ENCODE measurements at regions not wholly inside any gene's neighbourhood (a gene's known extent, or its start where the extent isn't known, plus 50 kb on each side); places are given as distances from the start of the nearest gene placed in this dataset.
"Not testable (repeated sequence)": the region's sequence is repeated elsewhere in the genome, so short reads cannot be mapped to it uniquely, and the experiment has no call there.

- Mint-ChIP-seq H3K27me3 (no peaks in the 10 kb centered on the region), H3K4me1 (ENCODE audit: low read depth) (peaks cover 3% of the 10 kb centered on the region), H3K4me3 (ENCODE audit: low read depth) (no peak overlapping the region), H3K27ac (no peak overlapping the region), H3K36me3 (ENCODE audit: insufficient read depth) (no peaks in the 10 kb centered on the region), H3K9me3 (ENCODE audit: low read depth) (peaks cover 6% of the 10 kb centered on the region)
- DNase-seq (ENCODE audit: low spot score, unreplicated experiment), result no peak
- TF ChIP-seq CTCF (IDR thresholded peaks at IDR 0.05; ENCODE audit: unreplicated experiment), result no peak
Measured at GRCh38 chr5:126002222-126002897, 420.8 kb upstream of the GRAMD2B start.

- Mint-ChIP-seq H3K9me3 (ENCODE audit: low read depth) (peaks cover under 1% of the 10 kb centered on the region), H3K27ac (no peak overlapping the region), H3K4me1 (ENCODE audit: low read depth) (peaks cover 3% of the 10 kb centered on the region), H3K27me3 (no peaks in the 10 kb centered on the region), H3K4me3 (ENCODE audit: low read depth) (no peak overlapping the region), H3K36me3 (ENCODE audit: insufficient read depth) (no peaks in the 10 kb centered on the region)
- no peak for TF ChIP-seq CTCF (IDR thresholded peaks at IDR 0.05; ENCODE audit: unreplicated experiment)
- no peak for DNase-seq (ENCODE audit: low spot score, unreplicated experiment)
Measured at GRCh38 chr5:126003309-126003708, 419.9 kb upstream of the GRAMD2B start.

GRCh38 chr5:126004636-126005035 lies 418.6 kb upstream of the GRAMD2B start:
- Mint-ChIP-seq H3K9me3 (ENCODE audit: low read depth) (peaks cover 6% of the 10 kb centered on the region), H3K27ac (no peak overlapping the region), H3K4me3 (ENCODE audit: low read depth) (no peak overlapping the region), H3K27me3 (no peaks in the 10 kb centered on the region), H3K4me1 (ENCODE audit: low read depth) (peaks cover 4% of the 10 kb centered on the region), H3K36me3 (ENCODE audit: insufficient read depth) (no peaks in the 10 kb centered on the region)
- DNase-seq (ENCODE audit: low spot score, unreplicated experiment), result no peak
- TF ChIP-seq CTCF (IDR thresholded peaks at IDR 0.05; ENCODE audit: unreplicated experiment), result no peak

- no peaks in the 10 kb centered on the region for H3K36me3 Mint-ChIP-seq (ENCODE audit: insufficient read depth)
- no peak overlapping the region for H3K4me3 Mint-ChIP-seq (ENCODE audit: low read depth)
- DNase-seq (ENCODE audit: low spot score, unreplicated experiment), result no peak
- no peaks in the 10 kb centered on the region for H3K27me3 Mint-ChIP-seq
- H3K4me1 Mint-ChIP-seq (ENCODE audit: low read depth), result peaks cover 4% of the 10 kb centered on the region
- TF ChIP-seq CTCF (IDR thresholded peaks at IDR 0.05; ENCODE audit: unreplicated experiment), result no peak
- peaks cover 7% of the 10 kb centered on the region for H3K9me3 Mint-ChIP-seq (ENCODE audit: low read depth)
- no peak overlapping the region for H3K27ac Mint-ChIP-seq
Measured at GRCh38 chr5:126007841-126008240, 415.4 kb upstream of the GRAMD2B start.

- H3K27ac Mint-ChIP-seq, result no peak overlapping the region
- H3K27me3 Mint-ChIP-seq, result no peaks in the 10 kb centered on the region
- no peaks in the 10 kb centered on the region for H3K36me3 Mint-ChIP-seq (ENCODE audit: insufficient read depth)
- no peak for TF ChIP-seq CTCF (IDR thresholded peaks at IDR 0.05; ENCODE audit: unreplicated experiment)
- H3K9me3 Mint-ChIP-seq (ENCODE audit: low read depth), result peaks cover 7% of the 10 kb centered on the region
- H3K4me1 Mint-ChIP-seq (ENCODE audit: low read depth), result peaks cover 14% of the 10 kb centered on the region
- no peak overlapping the region for H3K4me3 Mint-ChIP-seq (ENCODE audit: low read depth)
- DNase-seq (ENCODE audit: low spot score, unreplicated experiment), result no peak
Measured at GRCh38 chr5:126009566-126009965, 413.6 kb upstream of the GRAMD2B start.

- not testable (repeated sequence) for H3K36me3 Mint-ChIP-seq (ENCODE audit: insufficient read depth); H3K27me3 Mint-ChIP-seq; H3K4me3 Mint-ChIP-seq (ENCODE audit: low read depth); H3K27ac Mint-ChIP-seq; DNase-seq (ENCODE audit: low spot score, unreplicated experiment); H3K9me3 Mint-ChIP-seq (ENCODE audit: low read depth)
- H3K4me1 Mint-ChIP-seq (ENCODE audit: low read depth), result peaks cover 25% of the 10 kb centered on the region
Measured at GRCh38 chr5:126011526-126011925, 411.7 kb upstream of the GRAMD2B start.
